Stimulated activated CD4-positive, alpha-beta T cell treated with anti-CD3 and anti-CD28 coated beads, Interleukin-15, amount 100 ng/mL, for 1 hour (primary cell): ENCODE measurements at regions not wholly inside any gene's neighbourhood (a gene's known extent, or its start where the extent isn't known, plus 50 kb on each side); places are given as distances from the start of the nearest gene placed in this dataset.
A peak's percentile ranks its signal among the peaks of the same experiment; 100 is the strongest.

Experiments used
- DNase-seq, 2 donors: peaks; one replicate each; pipeline ENCODE4 v3.0.0-alpha.2; 2020; ENCODE audit warnings: low read depth in 1 of 2, low spot score in 1 of 2

DNA sequence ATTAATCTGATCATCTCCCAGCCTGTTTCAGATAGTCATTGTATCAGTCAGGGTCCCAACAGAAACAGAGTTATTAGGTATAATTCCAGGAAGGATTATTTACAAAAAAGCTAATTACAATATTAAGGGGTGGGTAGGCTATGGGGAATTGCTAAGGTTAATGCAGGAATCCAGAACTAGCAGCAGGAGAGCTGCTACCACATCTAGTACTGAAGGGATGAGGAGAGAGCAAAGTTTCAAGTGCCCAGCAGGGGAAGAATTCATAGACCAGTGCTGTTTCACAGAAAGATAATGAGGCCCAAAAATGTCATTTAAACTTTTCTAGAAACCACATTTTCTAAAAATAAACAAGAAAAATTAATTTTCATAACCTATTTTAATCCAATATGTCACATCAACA is 284.2 kb downstream of the HACE1 start:
- no peak for DNase-seq

DNA sequence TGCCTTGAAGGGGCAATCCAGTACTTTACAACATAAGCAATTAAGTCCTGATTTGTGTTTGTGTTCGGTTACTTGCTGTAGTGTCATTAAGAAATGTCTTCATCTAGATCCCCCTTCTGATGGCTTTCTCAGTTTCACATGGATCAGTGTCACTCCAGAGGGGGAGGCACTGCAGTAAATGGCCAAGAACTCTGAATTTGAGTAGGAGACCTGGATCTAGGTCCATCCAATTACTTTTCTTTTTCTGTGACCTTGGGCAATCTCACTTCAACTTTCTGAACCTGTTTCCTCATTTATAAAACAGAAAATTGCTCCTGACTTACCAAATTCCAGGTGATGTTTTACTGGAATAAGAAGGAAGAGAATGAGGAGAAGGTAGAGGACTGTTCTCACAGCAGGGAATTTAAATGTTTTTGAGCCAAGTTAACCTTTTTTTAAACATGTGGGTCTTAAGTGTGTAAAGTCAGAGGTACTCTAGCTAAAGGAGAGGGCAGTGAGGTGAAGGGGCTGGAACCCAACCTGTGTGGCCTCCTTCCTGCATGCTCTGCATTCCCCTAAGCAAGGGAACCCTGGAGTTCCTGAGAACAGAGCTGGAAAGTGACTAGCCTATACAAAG is 285.5 kb downstream of the HACE1 start:
- DNase-seq, result no peak

GRCh38 chr6:104573350-104573749 is 286.4 kb downstream of the HACE1 start:
- DNase-seq, result no peak

DNA sequence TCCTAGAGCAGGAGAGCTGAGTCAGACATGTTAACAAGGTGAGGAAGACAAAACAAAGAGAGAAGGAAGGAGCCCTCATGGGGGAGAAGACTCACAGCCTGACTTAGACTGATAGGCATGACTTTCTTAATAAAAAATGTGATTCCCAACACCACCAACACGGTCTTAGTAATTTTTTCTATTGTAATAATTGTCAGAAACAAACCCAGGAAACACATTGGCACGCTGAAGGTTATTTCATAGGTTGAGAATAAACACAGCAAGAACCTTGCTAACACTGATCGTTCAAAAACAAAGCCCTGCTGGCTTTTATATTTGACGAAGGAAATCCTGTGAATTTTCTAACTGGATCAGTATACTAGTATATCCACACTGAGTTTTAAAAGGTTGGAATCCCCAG is 286.8 kb downstream of the HACE1 start:
- DNase-seq, result no peak

DNA sequence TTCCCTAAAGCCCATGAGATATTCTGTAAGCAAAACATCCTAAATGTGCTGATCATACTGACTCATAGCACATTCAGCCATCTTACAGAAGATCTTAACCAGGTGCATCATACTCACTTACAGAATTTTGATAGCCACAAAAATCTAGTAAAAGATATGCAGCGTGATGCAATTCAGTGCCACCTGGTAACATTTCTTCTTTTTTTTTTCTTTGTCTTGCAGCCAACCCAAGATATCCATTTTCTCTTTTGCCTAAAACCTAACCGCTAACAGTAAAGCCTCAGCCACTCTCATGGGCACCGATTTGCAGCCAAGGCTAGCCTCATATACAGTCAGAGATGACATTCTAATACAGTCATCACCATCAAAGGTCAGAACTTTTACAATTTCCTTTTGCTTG is 293.3 kb downstream of the HACE1 start:
- DNase-seq, result no peak

DNA sequence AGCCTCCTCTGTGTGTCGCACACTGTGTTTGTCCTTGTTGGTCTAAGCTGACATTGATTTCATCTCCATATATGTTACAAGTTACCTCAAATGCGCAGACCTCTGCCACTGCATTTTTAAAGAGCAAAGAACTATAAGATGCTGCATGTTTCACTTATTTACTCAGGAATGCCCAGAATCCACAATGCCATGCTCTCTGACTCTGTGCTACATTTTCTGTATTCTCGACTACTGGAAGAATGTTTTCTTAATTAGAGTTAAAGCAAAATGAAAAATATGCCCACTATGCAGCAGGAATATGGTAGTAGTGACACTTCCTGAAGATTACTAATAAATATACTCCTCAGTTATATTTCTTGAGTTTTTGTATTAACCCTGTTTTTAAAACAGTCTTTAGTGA is 296.4 kb downstream of the HACE1 start:
- DNase-seq, result no peak

GRCh38 chr6:104559435-104560202 is 300.1 kb downstream of the HACE1 start:
- no peak for DNase-seq

GRCh38 chr6:104558746-104559145 is 301.0 kb downstream of the HACE1 start:
- DNase-seq, result no peak

GRCh38 chr6:104548297-104548696 is 311.4 kb downstream of the HACE1 start:
- no peak for DNase-seq

- DNase-seq, result no peak
Measured at GRCh38 chr6:104541411-104541810, 318.3 kb downstream of the HACE1 start.

DNA sequence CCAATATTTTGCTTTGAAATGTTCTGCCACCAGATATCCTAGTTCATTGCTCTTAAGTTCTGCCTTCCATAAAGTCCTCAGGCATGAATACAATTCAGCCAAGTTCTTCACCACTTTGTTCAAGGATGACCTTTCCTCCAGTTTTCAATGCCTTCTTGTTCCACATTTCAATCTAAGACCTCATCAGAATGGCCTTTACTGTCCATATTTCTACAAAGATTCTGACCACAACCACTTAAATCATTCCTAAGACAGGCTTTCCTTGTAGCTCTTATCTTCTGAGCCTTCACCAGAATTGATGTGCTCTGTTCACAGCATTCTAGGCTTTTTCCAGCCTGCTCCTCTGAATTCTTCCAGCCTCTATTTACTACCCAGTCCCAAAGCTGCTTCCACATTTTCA is 319.0 kb downstream of the HACE1 start:
- no peak for DNase-seq

DNA sequence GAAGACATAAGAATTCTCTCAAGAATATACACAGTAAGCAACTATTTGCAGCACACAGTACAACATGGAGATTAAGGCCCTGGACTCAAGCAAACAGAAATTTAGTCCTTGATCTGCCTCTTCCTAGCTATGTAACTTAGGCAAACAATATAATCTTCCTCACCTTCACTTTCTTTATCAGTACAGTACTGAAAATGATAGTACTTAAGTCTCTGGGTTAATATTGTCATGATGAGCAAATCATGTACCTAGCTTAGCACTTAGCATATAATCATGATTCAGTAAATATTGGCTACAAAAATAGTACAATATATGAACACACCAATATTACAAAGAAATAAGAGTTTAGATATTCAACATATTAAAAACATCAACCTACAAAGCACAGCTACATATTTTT is 320.5 kb downstream of the HACE1 start:
- DNase-seq, result no peak

GRCh38 chr6:104537872-104538271 is 321.8 kb downstream of the HACE1 start:
- no peak for DNase-seq

GRCh38 chr6:104537180-104537579 is 322.5 kb downstream of the HACE1 start:
- DNase-seq, result no peak

DNA sequence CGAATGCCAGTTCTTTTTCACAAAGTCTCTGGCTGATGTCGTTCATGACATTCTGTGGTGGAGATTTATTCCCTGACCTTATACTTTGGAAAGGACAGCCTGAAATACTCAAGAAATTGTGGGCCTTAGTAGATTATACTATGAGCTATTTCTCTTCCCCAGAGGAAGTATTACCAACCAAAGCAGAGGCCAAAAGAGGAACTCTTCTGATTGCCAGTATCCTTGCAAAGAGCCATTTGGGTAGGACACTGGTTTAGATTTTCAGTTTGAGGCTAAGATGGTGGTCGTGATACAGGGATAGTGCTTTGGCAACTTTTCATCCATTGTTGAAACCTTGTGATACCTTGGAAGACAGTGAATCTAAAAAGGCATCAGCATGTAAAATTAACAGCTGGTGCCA is 327.3 kb downstream of the HACE1 start:
- DNase-seq, result no peak

GRCh38 chr6:104531646-104532045 is 328.1 kb downstream of the HACE1 start:
- no peak for DNase-seq

DNA sequence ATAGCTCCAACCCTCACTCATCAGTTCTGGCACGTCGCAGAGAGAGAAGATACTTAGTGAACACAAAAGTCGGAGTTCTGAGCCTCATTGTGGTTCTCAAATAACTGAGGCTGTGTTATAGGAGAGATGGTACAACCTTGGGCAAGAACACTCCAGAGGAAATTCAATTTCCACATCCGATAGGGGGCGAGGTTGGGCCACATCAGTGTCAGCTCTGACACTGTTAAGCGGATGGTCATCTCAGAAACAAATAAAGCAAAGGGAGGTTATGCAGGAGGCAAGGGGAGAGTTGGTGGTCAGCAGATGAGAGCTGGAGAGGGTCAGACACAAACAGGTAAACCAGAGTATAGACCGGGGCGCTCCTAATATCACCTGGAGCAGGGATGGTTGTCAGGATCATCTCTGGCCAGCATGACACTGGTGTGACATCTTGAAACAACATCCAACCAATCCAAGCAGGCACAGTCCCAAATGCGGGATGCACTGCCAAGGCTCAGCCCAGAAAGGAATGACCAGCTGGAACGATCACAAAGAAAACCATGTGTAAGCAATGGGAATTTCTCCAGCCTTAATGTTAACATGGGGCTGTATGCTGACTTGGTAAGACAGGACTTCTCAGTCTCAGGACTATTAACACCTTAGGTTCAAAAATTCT is 331.8 kb downstream of the HACE1 start:
- no peak for DNase-seq

DNA sequence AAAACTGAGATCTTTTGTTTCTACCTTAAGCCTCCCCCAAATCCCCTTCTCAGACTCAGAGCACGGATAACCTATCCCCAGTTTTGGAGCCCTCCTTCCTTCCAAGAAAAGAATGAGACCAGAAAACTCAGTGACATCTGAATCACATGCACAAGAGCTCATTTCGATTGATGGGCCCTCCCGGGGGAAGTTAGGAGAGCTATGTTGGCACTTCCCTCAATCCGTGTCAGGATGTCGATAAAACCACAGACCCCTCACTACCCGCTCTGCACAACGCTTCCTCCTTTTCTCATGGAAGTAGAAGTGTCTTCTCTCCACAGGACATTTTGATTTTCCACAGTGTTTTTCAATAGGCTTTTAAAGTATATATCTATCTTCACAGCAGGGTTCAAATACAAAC is 332.4 kb downstream of the HACE1 start:
- no peak for DNase-seq

- no peak for DNase-seq
Measured at GRCh38 chr6:104526376-104526775, 333.3 kb downstream of the HACE1 start.

DNA sequence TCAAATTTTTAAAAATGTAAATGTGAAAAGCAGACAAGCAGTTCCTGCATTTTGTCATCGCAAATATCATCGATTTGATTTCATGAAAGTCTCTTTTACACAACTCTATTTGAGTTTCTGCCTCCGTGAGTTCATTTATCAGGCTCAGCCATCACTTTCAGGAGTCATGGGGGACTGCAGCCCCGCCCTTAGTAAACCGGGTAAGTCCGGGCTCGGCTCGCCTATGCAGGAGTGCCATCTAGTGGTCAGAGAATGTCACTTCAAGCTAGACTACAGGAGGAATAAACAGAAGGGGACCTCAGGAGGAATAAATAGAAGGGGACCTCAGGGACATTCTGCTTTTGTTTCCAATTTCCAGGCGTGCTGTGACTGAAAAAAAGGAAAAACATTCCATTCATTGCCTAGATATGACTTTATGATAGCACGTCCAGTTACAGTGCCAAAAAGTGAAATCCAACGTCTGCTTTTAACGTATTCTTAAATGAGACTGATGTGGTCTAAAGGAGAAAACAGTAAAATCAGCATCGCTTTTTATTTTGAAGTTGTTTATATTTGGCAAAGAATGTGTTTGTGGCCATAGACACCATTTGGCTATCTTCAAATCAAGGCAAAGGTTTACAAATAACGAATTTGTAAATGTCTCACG is 333.9 kb downstream of the HACE1 start:
- peak; percentile 9 to 40 for DNase-seq

GRCh38 chr6:104522533-104522932 is 337.2 kb downstream of the HACE1 start:
- DNase-seq, result no peak

DNA sequence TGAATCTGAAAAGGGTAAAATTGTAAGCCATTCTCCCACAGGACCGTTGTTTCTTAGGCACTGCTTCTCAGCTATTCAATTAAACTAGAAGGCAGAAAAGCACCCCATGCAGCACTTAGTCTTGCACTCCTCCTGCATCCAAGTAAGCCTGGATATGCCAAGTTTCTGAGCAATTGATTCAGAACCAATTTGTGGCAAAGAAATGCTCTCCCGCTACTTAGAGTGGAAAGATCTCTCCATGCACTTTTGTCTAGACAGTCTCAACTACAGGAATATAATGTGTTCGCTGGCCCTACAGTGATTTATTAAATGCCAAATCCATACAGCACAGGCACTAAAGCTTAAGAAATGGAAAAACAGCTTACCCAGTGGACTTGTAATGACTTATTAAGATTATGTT is 338.5 kb downstream of the HACE1 start:
- no peak for DNase-seq
